ENCODE measurements at regions not wholly inside any gene's neighbourhood (a gene's known extent, or its start where the extent isn't known, plus 50 kb on each side); places are given as distances from the start of the nearest gene placed in this dataset.

DNA sequence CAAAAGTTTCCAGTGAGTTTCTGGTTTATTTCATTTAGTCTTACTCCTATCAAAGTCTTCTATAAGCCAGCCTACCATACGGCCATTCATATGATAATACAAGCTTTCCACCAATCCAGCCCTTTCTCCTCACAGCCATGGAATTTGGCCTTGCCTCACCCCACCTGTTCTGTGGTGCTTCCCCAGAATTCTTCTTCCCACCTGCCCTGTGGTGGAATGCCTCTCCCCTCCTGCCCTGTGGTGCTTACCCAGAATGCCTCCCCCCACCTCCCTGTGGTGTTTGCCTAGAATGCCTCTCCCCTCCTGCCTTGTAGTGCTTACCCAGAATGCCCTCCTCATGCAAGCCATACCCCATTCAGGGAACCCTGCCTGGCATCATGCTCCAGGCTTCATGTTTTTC lies 90.3 kb upstream of the APC start:
- no peak for DNase-seq (ENCODE audit: low read depth in 4 of 4, low spot score in 3 of 4)

DNA sequence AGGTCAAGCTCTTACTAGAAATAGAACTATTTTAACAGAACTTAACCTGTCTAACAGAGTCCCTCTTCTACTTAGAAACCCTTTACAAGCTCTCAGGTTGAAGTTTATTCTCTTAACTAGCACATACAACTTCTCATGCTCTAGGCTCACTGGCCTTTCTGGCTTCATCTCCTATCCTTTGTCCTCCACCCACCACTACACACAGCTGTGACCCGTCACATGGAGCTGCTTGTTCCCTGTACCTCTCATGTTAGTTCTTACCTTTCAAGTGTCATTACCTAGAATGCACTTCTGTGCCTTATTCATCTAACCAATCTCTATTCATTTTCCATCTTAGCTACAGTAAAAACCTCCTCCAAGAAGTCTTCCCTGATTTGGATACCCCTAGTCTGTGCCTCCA lies 89.4 kb upstream of the APC start:
- DNase-seq (ENCODE audit: low read depth in 4 of 4, low spot score in 3 of 4) = no peak

- no peak for DNase-seq (ENCODE audit: low read depth in 4 of 4, low spot score in 3 of 4)
Measured at GRCh38 chr5:112649882-112650281, 87.8 kb upstream of the APC start.

DNA sequence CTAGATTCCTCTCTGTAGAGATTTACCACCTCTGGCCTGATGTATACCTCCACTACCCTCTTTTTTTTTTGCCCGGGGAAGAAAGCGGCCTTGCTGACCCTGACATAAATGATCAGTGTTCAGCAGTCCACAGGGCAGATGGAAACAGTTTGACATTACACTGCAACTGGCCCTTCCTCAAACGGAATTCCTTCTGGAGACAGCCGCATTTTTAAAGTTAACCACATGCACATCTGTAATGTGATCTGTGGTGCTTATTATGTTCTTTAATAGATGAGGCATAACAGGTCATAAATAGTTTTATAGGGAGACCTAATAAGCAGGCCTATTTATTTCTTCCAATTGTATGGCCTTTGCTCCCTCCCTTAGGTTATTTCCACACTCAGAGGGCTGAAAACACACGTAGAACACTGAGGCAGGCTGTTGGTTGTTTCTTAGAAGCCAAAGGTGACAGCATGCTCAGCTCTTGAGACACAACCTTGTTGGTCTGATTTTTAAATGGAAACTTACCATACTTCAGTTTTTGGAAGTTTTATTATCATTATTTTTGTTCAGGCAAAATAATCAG lies 84.0 kb upstream of the APC start:
- DNase-seq (ENCODE audit: low read depth in 4 of 4, low spot score in 3 of 4) = no peak

- no peak for DNase-seq (ENCODE audit: low read depth in 4 of 4, low spot score in 3 of 4)
Measured at GRCh38 chr5:112655513-112655912, 82.2 kb upstream of the APC start.

GRCh38 chr5:112656451-112656850 lies 81.2 kb upstream of the APC start:
- DNase-seq (ENCODE audit: low read depth in 4 of 4, low spot score in 3 of 4) = no peak

- no peak for DNase-seq (ENCODE audit: low read depth in 4 of 4, low spot score in 3 of 4)
Measured at GRCh38 chr5:112657804-112658203, 79.9 kb upstream of the APC start.

- no peak for DNase-seq (ENCODE audit: low read depth in 4 of 4, low spot score in 3 of 4)
Measured at GRCh38 chr5:112660359-112660758, 77.3 kb upstream of the APC start.

DNA sequence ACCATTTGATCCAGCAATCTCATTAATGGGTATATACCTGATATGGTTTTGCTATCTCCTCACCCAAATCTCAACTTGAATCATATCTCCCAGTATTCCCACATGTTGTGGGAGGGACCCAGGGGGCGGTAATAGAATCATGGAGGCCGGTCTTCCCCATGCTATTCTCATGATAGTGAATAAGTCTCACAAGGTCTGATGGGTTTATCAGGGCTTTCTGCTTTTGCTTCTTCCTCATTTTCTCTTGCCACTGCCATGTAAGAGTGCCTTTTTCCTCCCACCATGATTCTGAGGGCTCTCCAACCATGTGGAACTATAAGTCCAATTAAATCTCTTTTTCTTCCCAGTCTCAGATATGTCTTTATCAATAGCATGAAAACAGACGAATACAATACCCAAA lies 74.5 kb upstream of the APC start:
- DNase-seq (ENCODE audit: low read depth in 4 of 4, low spot score in 3 of 4) = no peak

GRCh38 chr5:112668016-112668415 lies 69.7 kb upstream of the APC start:
- no peak for DNase-seq (ENCODE audit: low read depth in 4 of 4, low spot score in 3 of 4)

- no peak for DNase-seq (ENCODE audit: low read depth in 4 of 4, low spot score in 3 of 4)
Measured at GRCh38 chr5:112668911-112669310, 68.8 kb upstream of the APC start.

- DNase-seq (ENCODE audit: low read depth in 4 of 4, low spot score in 3 of 4) = no peak
Measured at GRCh38 chr5:112669328-112669963, 68.2 kb upstream of the APC start.

DNA sequence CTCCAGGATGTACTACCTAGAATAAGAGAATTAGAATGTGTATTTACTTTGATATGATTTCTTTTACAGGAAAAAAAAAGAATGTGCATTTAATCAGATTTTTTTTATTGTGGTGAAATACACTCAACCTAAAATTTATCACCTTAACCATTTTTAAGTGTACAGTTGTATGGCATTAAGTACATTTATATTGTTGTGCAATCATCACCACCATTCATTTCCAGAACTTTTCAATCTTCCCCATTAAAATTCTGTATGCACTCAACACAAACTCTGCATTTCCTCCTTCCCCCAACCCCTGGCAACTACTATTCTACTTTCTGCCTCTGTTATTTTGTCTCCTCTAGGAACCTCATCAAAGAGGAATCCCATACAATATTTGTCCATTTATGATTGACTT lies 66.0 kb upstream of the APC start:
- DNase-seq (ENCODE audit: low read depth in 4 of 4, low spot score in 3 of 4) = no peak

DNA sequence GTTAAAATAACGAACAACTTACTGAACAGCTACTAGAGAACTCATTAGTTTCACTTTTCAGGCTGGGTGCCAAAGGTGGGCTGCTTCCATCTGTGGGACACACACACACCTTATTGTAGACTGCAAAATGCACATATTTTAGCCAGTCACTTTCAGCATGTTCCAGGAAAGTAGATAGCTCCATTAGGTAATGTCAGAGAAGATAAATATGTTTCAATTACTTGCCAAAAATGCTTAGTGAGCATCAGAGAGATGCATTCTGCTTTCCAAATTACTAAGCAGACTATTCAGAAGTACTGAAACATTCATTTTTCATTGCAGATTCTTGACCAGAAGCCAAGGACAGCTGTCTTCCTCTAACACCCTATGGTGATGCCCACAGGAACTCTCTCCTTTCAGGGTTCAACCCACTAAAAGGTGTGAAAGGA lies 56.2 kb upstream of the APC start:
- no peak for DNase-seq (ENCODE audit: low read depth in 4 of 4, low spot score in 3 of 4)

GRCh38 chr5:112682621-112683061 lies 55.0 kb upstream of the APC start:
- no peak for DNase-seq (ENCODE audit: low read depth in 4 of 4, low spot score in 3 of 4)

- DNase-seq (ENCODE audit: low read depth in 4 of 4, low spot score in 3 of 4) = no peak
Measured at GRCh38 chr5:112684121-112684520, 53.6 kb upstream of the APC start.

- no peak for DNase-seq (ENCODE audit: low read depth in 4 of 4, low spot score in 3 of 4)
Measured at GRCh38 chr5:112684737-112685136, 52.9 kb upstream of the APC start.

DNA sequence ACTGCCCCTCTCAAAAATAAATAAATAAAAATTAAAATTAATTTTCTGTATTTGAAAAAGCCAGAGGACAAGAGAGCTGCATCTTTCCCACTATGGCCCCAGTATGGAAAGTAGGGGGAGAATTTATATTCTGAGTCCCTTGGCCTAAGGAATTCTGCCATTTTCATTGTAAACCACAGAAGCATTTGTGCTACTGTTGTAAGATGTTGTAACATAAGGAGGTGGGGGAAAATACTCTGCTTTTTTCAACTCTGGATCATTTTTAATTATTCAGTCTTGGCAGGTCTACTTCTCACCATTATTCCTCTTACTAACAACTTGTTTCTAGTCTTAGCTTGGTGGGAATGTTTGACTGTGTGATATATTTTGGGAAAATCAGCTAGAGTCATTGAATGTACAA lies 52.3 kb upstream of the APC start:
- no peak for DNase-seq (ENCODE audit: low read depth in 4 of 4, low spot score in 3 of 4)

- DNase-seq (ENCODE audit: low read depth in 4 of 4, low spot score in 3 of 4) = no peak
Measured at GRCh38 chr5:112685931-112686330, 51.8 kb upstream of the APC start.

- DNase-seq (ENCODE audit: low read depth in 4 of 4, low spot score in 3 of 4) = no peak
Measured at GRCh38 chr5:112686675-112687074, 51.0 kb upstream of the APC start.

DNA sequence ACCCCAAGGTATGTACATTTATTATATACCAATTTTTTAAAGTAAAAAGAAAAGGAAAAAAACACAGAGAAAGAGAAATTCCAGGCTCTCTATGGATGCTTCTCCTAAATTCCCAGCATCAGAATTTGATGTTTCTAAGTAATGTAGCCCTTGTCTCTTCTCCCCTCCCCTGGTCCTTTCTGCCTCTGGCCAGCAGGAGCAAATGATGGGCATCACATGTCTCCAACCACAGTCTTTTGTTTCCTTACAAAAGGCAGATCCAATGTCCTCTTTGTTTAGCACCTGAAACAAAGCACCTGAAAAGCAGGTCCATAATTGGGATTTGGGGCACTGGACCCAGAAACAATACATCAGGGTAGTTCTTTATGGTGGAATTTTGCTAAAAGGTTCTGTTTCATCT lies 50.4 kb upstream of the APC start:
- no peak for DNase-seq (ENCODE audit: low read depth in 4 of 4, low spot score in 3 of 4)

Measured in right renal pelvis (tissue), 4 donors.